ENCODE measurements at regions not wholly inside any gene's neighbourhood (a gene's known extent, or its start where the extent isn't known, plus 50 kb on each side); places are given as distances from the start of the nearest gene placed in this dataset.

- TF ChIP-seq CTCF (IDR thresholded peaks at IDR 0.05; ENCODE audit: control extremely low read depth, extremely low read depth) = no peak
- WGBS, 2 donors = 94 to 96% methylated on average over 6 of the region's 6 CpGs
- peaks cover 0 to 2% (median under 1%) of the 10 kb centered on the region in 4 donors for H3K9me3 ChIP-seq (ENCODE audit: control insufficient read depth in 4 of 4, insufficient read depth in 3 of 4, low read length in 3 of 4)
- H3K9ac ChIP-seq (ENCODE audit: insufficient read depth in 1 of 2, low read length in 2 of 2) = no peak overlapping the region
- no peaks in the 10 kb centered on the region for H3K36me3 ChIP-seq (ENCODE audit: control insufficient read depth in 4 of 4, insufficient read depth in 4 of 4, low read length in 4 of 4)
- DNase-seq (no peak), ATAC-seq (ENCODE audit: insufficient read depth, low FRiP score) (no peak)
- H3K4me1 ChIP-seq (ENCODE audit: control insufficient read depth in 5 of 5, insufficient read depth in 5 of 5, low read length in 5 of 5) = peaks cover 0 to 10% (median 2%) of the 10 kb centered on the region in 5 donors
- no peak overlapping the region for H3K4me3 ChIP-seq
- H3K27ac ChIP-seq (ENCODE audit: low read depth in 1 of 2, low read length in 1 of 2) = no peak overlapping the region
- H3K27me3 ChIP-seq (ENCODE audit: control insufficient read depth in 3 of 3, insufficient read depth in 3 of 3, low read length in 2 of 3) = no peaks in the 10 kb centered on the region
These were observed 606.4 kb upstream of the CLINT1 start for GRCh38 chr5:158465086-158465972.

- peak in 1 of 3 donors; percentile 54 for DNase-seq
- no peaks in the 10 kb centered on the region for H3K36me3 ChIP-seq (ENCODE audit: control insufficient read depth in 4 of 4, insufficient read depth in 4 of 4, low read length in 4 of 4)
- peaks cover 0 to 2% (median under 1%) of the 10 kb centered on the region in 4 donors for H3K9me3 ChIP-seq (ENCODE audit: control insufficient read depth in 4 of 4, insufficient read depth in 3 of 4, low read length in 3 of 4)
- no peak for ATAC-seq (ENCODE audit: insufficient read depth, low FRiP score)
- H3K4me3 ChIP-seq = no peak overlapping the region
- 80 to 84% methylated on average over 1 of the region's 1 CpG for WGBS, 2 donors
- no peak for TF ChIP-seq CTCF (IDR thresholded peaks at IDR 0.05; ENCODE audit: control extremely low read depth, extremely low read depth)
- no peaks in the 10 kb centered on the region for H3K27me3 ChIP-seq (ENCODE audit: control insufficient read depth in 3 of 3, insufficient read depth in 3 of 3, low read length in 2 of 3)
- H3K9ac ChIP-seq (ENCODE audit: insufficient read depth in 1 of 2, low read length in 2 of 2) = no peak overlapping the region
- H3K27ac ChIP-seq (ENCODE audit: low read depth in 1 of 2, low read length in 1 of 2) = no peak overlapping the region
- H3K4me1 ChIP-seq (ENCODE audit: control insufficient read depth in 5 of 5, insufficient read depth in 5 of 5, low read length in 5 of 5) = peaks cover 0 to 7% (median 2%) of the 10 kb centered on the region in 5 donors
These were observed 605.4 kb upstream of the CLINT1 start for GRCh38 chr5:158464383-158464782.

GRCh38 chr5:158463938-158464337 lies 605.0 kb upstream of the CLINT1 start:
- Histone ChIP-seq H3K9me3 (ENCODE audit: control insufficient read depth in 4 of 4, insufficient read depth in 3 of 4, low read length in 3 of 4) (peaks cover 0 to 1% (median 0%) of the 10 kb centered on the region in 4 donors), H3K27ac (ENCODE audit: low read depth in 1 of 2, low read length in 1 of 2) (no peak overlapping the region), H3K27me3 (ENCODE audit: control insufficient read depth in 3 of 3, insufficient read depth in 3 of 3, low read length in 2 of 3) (no peaks in the 10 kb centered on the region), H3K36me3 (ENCODE audit: control insufficient read depth in 4 of 4, insufficient read depth in 4 of 4, low read length in 4 of 4) (no peaks in the 10 kb centered on the region), H3K4me3 (no peak overlapping the region), H3K9ac (ENCODE audit: insufficient read depth in 1 of 2, low read length in 2 of 2) (no peak overlapping the region), H3K4me1 (ENCODE audit: control insufficient read depth in 5 of 5, insufficient read depth in 5 of 5, low read length in 5 of 5) (peaks cover 0 to 7% (median 2%) of the 10 kb centered on the region in 5 donors)
- no peak for TF ChIP-seq CTCF (IDR thresholded peaks at IDR 0.05; ENCODE audit: control extremely low read depth, extremely low read depth)
- ATAC-seq (ENCODE audit: insufficient read depth, low FRiP score) (no peak), DNase-seq (no peak)
- 43% methylated on average over 4 of the region's 4 CpGs for WGBS, 2 donors

All from lung (tissue), 11 donors.